Adrenal gland (tissue), 9 donors: ENCODE measurements at regions not wholly inside any gene's neighbourhood (a gene's known extent, or its start where the extent isn't known, plus 50 kb on each side); places are given as distances from the start of the nearest gene placed in this dataset.

Experiments
- DNase-seq, 7 donors: peaks; one replicate each; pipeline ENCODE4 v3.0.0-alpha.2; 2019 to 2020
- H3K27ac ChIP-seq, 5 donors: fragments of 200-600 bp; sonication (generic) in 4 of 5; 1 replicate in 3 of 5; 2 replicates in 2 of 5; pipeline versions ENCODE4 v1.5.1 to v1.8.0; 2016 to 2020; ENCODE audit warnings: mild to moderate bottlenecking in 1 of 5
- H3K27me3 ChIP-seq: fragments of 200-600 bp; 2 replicates; pipeline ENCODE4 v1.8.0; 2021
- H3K36me3 ChIP-seq, 2 donors: fragments of 200-600 bp; replicated peaks in 1 of 2; 1 replicate in 1 of 2; 2 replicates in 1 of 2; pipeline versions ENCODE4 v1.5.1 to v1.8.0; 2018 to 2022
- H3K4me1 ChIP-seq, 2 donors: fragments of 200-600 bp; replicated peaks in 1 of 2; 1 replicate in 1 of 2; 2 replicates in 1 of 2; pipeline versions ENCODE4 v1.5.1 to v1.8.0; 2018 to 2021
- H3K4me3 ChIP-seq, 4 donors: fragments of 200-600 bp; sonication (generic) in 3 of 4; one replicate each; pipeline ENCODE4 v1.5.1; 2016 to 2018
- H3K9me3 ChIP-seq, 3 donors: fragments of 200-600 bp; sonication (generic) in 1 of 3; replicated peaks in 1 of 3; 1 replicate in 2 of 3; 2 replicates in 1 of 3; pipeline versions ENCODE4 v1.5.1 to v1.8.0; 2016 to 2021
- POLR2A ChIP-seq, 2 donors: fragments of 450-650 bp; IDR thresholded peaks; one replicate each; pipeline ENCODE4 v1.6.1; 2017; ENCODE audit warnings: antibody characterized with exemption in 2 of 2, mild to moderate bottlenecking in 2 of 2, moderate library complexity in 1 of 2
- WGBS, 4 donors: extraction: QIAGEN DNeasy Blood & Tissue Kit in 2 of 4; methylation state at CpG; one replicate each; pipeline versions ENCODE4 v1.1.5 to v1.1.7; 2013 to 2017; 5-methylcytosine and 5-hydroxymethylcytosine counted together
- intact Hi-C, 2 donors: fragments of 100-400 bp; cut with DNase I; formaldehyde crosslinking; loops; one replicate each; pipeline versions ENCODE4 v1.14.1 to v1.15.0; 2022 to 2023
- TF ChIP-seq, protein P1 (sequence below), 6 experiments: fragments of 450-650 bp in 4 of 6; fragments of 200-600 bp in 2 of 6; sonication (generic) in 1 of 6; IDR thresholded peaks; 1 replicate in 5 of 6; 2 replicates in 1 of 6; pipeline versions ENCODE4 v1.5.1 to v1.8.0; 2016 to 2021; ENCODE audit warnings: antibody characterized with exemption in 6 of 6, mild to moderate bottlenecking in 2 of 6, moderate library complexity in 1 of 6
- donor health status: healthy with polysubstance abuse.
- donor health status: Bipolar disorder and iron deficiency.
- donor health status: DM: yes; HTN: yes; CAD: no.
- donor health status: DM: no; HTN: no; CAD: no.
- donor health status: DM: no; HTN: no; CAD: no.

DNA sequence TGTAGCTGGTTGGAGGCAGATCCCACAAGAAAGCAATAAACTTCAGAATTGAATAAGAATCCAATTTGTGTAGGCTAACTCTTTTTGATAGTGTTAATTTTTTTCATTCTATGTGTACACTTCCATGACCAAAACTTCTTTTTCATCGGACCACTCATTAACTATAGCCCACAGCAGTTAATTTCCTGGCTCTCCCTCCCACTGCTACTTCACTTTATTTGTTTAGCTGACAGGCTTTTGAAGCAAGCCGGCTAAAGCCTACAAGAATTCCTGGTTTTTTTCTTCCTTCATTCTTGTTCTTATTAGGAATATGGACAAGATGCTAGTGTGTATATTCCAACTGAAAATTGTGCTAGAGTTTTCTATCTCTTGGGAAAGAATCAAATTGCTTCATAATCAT is 329.2 kb upstream of the CCNH start:
- Histone ChIP-seq H3K9me3 (peaks cover 0 to 9% (median 0%) of the 10 kb centered on the region in 3 donors), H3K4me1 (no peaks in the 10 kb centered on the region), H3K4me3 (no peak overlapping the region), H3K36me3 (no peaks in the 10 kb centered on the region), H3K27me3 (no peaks in the 10 kb centered on the region), H3K27ac (no peak overlapping the region)
- intact Hi-C loops = no loop called here
- WGBS, 4 donors = 32 to 40% (median 35%) methylated on average over 2 of the region's 2 CpGs
- DNase-seq = no peak
- TF ChIP-seq, protein P1, sequence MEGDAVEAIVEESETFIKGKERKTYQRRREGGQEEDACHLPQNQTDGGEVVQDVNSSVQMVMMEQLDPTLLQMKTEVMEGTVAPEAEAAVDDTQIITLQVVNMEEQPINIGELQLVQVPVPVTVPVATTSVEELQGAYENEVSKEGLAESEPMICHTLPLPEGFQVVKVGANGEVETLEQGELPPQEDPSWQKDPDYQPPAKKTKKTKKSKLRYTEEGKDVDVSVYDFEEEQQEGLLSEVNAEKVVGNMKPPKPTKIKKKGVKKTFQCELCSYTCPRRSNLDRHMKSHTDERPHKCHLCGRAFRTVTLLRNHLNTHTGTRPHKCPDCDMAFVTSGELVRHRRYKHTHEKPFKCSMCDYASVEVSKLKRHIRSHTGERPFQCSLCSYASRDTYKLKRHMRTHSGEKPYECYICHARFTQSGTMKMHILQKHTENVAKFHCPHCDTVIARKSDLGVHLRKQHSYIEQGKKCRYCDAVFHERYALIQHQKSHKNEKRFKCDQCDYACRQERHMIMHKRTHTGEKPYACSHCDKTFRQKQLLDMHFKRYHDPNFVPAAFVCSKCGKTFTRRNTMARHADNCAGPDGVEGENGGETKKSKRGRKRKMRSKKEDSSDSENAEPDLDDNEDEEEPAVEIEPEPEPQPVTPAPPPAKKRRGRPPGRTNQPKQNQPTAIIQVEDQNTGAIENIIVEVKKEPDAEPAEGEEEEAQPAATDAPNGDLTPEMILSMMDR (IDR thresholded peaks at IDR 0.05) = no peak
- no peak for TF ChIP-seq POLR2A (IDR thresholded peaks at IDR 0.05)

DNA sequence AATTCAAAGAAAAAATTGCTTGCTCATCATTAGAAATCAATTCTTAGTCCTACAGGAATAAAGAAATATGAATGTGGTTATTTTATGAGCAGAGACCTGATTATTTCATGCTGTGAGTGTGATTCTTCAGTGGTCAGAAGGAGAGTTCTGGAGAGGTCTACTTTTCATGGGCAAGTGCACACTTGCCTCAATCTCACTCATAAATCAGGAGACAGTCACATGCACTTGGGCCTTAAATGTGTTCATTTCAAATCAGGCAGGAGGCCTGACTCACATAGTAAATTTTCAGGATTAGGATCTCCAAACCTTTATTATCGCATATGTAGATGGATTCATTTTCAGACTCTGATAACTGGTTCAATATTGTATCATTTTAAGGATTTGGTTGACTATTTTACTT is 323.2 kb upstream of the CCNH start:
- Histone ChIP-seq H3K4me1 (no peaks in the 10 kb centered on the region), H3K9me3 (peaks cover 0 to 3% (median 0%) of the 10 kb centered on the region in 3 donors), H3K36me3 (no peaks in the 10 kb centered on the region), H3K27me3 (no peaks in the 10 kb centered on the region), H3K4me3 (no peak overlapping the region), H3K27ac (no peak overlapping the region)
- intact Hi-C loops = no loop called here
- no peak for TF ChIP-seq POLR2A (IDR thresholded peaks at IDR 0.05)
- TF ChIP-seq, protein P1 (IDR thresholded peaks at IDR 0.05) = no peak
- no peak for DNase-seq
- 88 to 95% (median 92%) methylated on average over 1 of the region's 1 CpG for whole genome bisulfite sequencing, 4 donors

DNA sequence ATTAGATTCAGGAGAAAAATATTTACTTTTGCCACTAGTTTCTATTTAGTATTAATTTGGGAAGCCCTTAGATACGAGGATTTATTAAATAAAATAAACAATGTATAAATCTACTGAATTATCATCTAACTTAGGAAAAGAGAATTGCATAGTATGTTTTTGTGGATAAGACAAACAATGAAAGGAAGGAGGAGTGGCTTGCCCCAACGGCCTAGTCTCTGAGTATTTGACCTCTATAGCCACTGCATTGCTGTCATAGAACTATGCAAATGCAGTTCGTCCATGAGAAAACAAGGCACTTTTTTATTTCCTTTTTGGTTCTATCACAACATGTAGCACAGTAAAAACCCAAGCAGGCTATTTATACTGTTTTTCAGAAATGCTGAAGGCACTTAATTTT is 321.2 kb upstream of the CCNH start:
- Histone ChIP-seq H3K4me1 (no peaks in the 10 kb centered on the region), H3K27me3 (no peaks in the 10 kb centered on the region), H3K9me3 (peaks cover 0 to 3% (median 0%) of the 10 kb centered on the region in 3 donors), H3K4me3 (no peak overlapping the region), H3K27ac (no peak overlapping the region), H3K36me3 (no peaks in the 10 kb centered on the region)
- TF ChIP-seq POLR2A (IDR thresholded peaks at IDR 0.05) = no peak
- TF ChIP-seq, protein P1 (IDR thresholded peaks at IDR 0.05) = no peak
- 30 to 39% (median 38%) methylated on average over 3 of the region's 3 CpGs for WGBS, 4 donors
- no peak for DNase-seq
- intact Hi-C loops = no loop called here

DNA sequence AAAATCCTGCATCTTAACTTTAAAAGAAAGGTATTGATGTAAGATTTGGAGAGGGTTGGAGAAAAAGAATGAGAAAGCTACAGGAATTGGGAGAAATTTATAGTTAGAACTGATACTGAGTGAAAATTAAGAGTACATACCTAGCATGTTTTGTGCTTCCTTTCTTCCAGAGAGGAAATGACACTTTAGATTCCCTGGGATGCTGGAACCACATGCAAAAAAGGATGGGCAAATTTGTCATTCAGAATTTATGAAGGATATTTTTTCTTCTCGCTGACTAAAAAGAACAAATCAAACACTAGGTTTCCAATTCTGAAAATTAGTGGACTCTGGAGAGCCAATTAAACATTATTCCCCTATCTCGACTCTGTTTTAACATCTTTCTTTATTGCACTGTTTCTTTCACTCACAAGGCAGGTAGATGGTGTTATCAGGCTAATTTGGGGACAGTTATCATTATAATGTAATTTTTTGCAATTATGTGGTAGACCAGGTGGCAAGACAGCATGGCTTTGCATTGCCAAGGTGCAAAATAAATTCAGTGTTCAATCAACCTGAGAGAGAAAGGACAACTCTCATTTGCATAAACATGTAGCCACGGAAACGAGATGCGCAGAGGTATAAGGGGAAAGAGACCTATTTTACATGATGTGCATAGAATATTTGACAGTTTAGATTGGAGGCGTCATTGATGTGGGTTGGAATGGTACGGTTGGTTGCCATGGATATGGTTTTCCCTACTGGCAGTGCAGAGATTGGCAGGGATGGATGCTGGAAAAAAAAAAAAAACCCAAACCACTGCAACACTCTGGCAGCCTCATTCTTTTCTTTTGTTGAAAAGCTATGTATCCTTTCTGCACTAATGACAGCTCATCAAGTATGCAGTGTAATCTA is 320.4 kb upstream of the CCNH start:
- no peaks in the 10 kb centered on the region for H3K4me1 ChIP-seq
- H3K36me3 ChIP-seq = no peaks in the 10 kb centered on the region
- H3K27me3 ChIP-seq = no peaks in the 10 kb centered on the region
- DNase-seq = no peak
- H3K27ac ChIP-seq = no peak overlapping the region
- peaks cover 0 to 3% (median 0%) of the 10 kb centered on the region in 3 donors for H3K9me3 ChIP-seq
- 74 to 79% (median 75%) methylated on average over 7 of the region's 7 CpGs for WGBS, 4 donors
- TF ChIP-seq POLR2A (IDR thresholded peaks at IDR 0.05) = no peak
- TF ChIP-seq, protein P1 (IDR thresholded peaks at IDR 0.05) = no peak
- no peak overlapping the region for H3K4me3 ChIP-seq
- intact Hi-C loops = no loop called here
